Activated CD4-positive, alpha-beta T cell treated with anti-CD3 and anti-CD28 coated beads, Interleukin-2, amount 10 ng/mL, durations not matched to agents 7 days and 5 days (primary cell): ENCODE measurements at regions not wholly inside any gene's neighbourhood (a gene's known extent, or its start where the extent isn't known, plus 50 kb on each side); places are given as distances from the start of the nearest gene placed in this dataset.
"Not testable (repeated sequence)": the region's sequence is repeated elsewhere in the genome, so short reads cannot be mapped to it uniquely, and the experiment has no call there.

Source experiments
- CTCF ChIA-PET: fragments of 350-600 bp; sonication (Branson Sonifier 250); formaldehyde crosslinking; loops from one replicate; lab custom pipeline; 2021; ENCODE audit warnings: antibody characterized with exemption; lab: Charles Lee
- POLR2A ChIA-PET: fragments of 350-600 bp; sonication (Branson Sonifier 250); formaldehyde crosslinking; loops from one replicate; lab custom pipeline; 2021; ENCODE audit warnings: antibody characterized with exemption; lab: Charles Lee
- DNase-seq: peaks from one replicate; pipeline ENCODE4 v3.0.0-alpha.2; 2020
- H3K27ac Mint-ChIP-seq: one replicate; pipeline ENCODE4 v1.8.0; 2021; ENCODE audit warnings: mild to moderate bottlenecking, moderate library complexity, mixed read lengths
- H3K27me3 Mint-ChIP-seq: one replicate; pipeline ENCODE4 v1.8.0; 2021; ENCODE audit warnings: mixed read lengths
- H3K36me3 Mint-ChIP-seq: one replicate; pipeline ENCODE4 v1.8.0; 2021; ENCODE audit warnings: low read depth, mixed read lengths
- H3K4me1 Mint-ChIP-seq: one replicate; pipeline ENCODE4 v1.8.0; 2021; ENCODE audit warnings: mixed read lengths
- H3K4me3 Mint-ChIP-seq: one replicate; pipeline ENCODE4 v1.8.0; 2021; ENCODE audit warnings: mild to moderate bottlenecking, moderate library complexity, mixed read lengths
- H3K9me3 Mint-ChIP-seq: one replicate; pipeline ENCODE4 v1.8.0; 2021; ENCODE audit warnings: mixed read lengths

DNA sequence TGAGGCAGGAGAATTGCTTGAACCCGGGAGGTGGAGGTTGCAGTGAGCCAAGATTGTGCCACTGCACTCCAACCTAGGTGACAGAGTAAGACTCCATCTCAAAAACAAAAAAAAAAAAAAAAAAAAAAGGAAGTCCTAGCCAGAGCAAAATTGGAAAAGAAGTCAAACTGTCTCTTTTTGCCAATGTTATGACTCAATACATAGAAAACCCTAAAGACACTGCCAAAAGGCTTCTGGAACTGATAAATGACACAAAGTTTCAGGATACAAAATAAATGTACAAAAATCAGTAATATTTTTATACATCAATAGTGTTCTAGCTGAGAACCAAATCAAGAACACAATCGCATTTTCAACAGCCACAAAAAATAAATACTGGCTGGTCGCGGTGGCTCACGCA is 82.5 kb upstream of the COL8A1 start:
- H3K36me3 Mint-ChIP-seq, POLR2A ChIA-PET, DNase-seq, CTCF ChIA-PET, H3K27ac Mint-ChIP-seq, H3K9me3 Mint-ChIP-seq, H3K4me1 Mint-ChIP-seq, H3K27me3 Mint-ChIP-seq, H3K4me3 Mint-ChIP-seq: not testable (repeated sequence)

DNA sequence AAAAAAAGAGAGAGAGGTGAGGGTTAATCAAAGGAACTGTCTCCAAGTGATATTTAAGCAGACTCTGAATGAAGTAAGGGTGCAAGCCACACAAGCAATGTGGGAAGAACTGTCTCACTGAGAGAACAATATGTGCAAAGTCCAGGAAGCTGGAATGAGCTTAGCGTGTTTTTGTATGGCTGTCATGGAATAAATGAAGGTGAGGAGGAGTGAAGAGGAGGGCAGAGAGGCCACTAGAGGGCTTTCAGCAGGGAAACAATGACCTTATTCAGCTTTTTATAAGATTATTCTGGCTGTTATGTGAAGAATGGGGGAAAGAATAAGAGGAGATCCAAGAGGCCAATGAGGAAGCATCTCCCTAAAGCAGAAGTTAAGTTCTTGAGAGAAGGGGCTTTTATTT is 86.9 kb upstream of the COL8A1 start:
- peaks cover 3% of the 10 kb centered on the region for H3K9me3 Mint-ChIP-seq
- no peaks in the 10 kb centered on the region for H3K27me3 Mint-ChIP-seq
- ChIA-PET POLR2A (no interaction called here), CTCF (no interaction called here)
- H3K4me3 Mint-ChIP-seq = no peak overlapping the region
- H3K4me1 Mint-ChIP-seq = no peaks in the 10 kb centered on the region
- H3K36me3 Mint-ChIP-seq = no peaks in the 10 kb centered on the region
- no peak for DNase-seq
- no peak overlapping the region for H3K27ac Mint-ChIP-seq

DNA sequence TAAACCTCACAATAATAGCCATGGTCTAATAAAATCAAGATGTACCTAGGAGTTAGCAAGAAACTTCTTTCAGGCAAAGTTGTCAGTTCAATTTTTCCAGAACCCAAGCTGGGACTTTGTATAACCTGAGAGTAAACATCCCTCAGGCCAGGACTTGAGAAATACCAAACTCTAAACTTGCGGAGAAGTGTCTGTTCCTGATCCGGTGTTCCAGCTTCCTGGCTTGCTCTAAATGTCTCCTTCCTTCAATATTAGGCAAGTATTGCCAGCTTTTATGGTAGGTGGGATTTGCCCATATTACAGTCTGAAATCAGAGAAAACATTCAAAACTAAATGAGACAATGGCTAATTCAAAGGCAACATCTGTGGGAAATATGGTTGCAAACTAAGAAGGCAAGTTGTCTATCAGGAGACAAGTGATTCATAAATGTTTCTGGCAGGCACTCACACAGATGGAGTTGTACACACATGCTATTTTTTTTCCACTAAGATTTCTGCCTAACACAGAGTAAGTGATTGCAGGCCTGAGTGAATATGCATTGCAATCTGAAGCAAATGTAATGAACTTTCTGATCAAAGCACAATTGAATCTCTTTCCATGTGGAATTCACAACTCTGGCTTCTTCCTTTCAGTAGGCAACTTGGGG is 88.3 kb upstream of the COL8A1 start:
- peaks cover 3% of the 10 kb centered on the region for H3K9me3 Mint-ChIP-seq
- DNase-seq = no peak
- ChIA-PET CTCF (no interaction called here), POLR2A (no interaction called here)
- no peaks in the 10 kb centered on the region for H3K27me3 Mint-ChIP-seq
- H3K4me1 Mint-ChIP-seq = no peaks in the 10 kb centered on the region
- H3K4me3 Mint-ChIP-seq = no peak overlapping the region
- H3K36me3 Mint-ChIP-seq = no peaks in the 10 kb centered on the region
- no peak overlapping the region for H3K27ac Mint-ChIP-seq

DNA sequence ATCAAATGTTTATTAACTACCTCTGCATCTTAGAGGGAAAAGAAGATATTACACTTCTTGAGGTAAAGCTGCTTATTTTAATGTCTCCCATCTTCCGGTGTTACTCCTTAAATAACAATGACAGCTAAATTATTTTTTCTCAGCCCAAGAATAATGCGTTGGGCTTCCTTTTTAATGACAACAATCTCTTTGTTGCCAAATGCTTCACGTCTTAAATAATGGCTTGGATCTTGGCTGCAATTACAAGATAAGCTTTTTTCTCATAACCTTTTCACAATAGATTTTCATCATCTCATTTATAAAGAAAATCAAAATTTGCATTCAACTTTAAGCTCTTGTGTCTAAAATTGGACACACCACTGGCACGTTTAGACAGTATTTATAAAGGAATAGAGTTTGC is 89.2 kb upstream of the COL8A1 start:
- Mint-ChIP-seq H3K27ac (no peak overlapping the region), H3K27me3 (no peaks in the 10 kb centered on the region), H3K36me3 (no peaks in the 10 kb centered on the region), H3K4me3 (no peak overlapping the region), H3K9me3 (no peaks in the 10 kb centered on the region), H3K4me1 (no peaks in the 10 kb centered on the region)
- CTCF ChIA-PET = no interaction called here
- no peak for DNase-seq
- POLR2A ChIA-PET = no interaction called here

DNA sequence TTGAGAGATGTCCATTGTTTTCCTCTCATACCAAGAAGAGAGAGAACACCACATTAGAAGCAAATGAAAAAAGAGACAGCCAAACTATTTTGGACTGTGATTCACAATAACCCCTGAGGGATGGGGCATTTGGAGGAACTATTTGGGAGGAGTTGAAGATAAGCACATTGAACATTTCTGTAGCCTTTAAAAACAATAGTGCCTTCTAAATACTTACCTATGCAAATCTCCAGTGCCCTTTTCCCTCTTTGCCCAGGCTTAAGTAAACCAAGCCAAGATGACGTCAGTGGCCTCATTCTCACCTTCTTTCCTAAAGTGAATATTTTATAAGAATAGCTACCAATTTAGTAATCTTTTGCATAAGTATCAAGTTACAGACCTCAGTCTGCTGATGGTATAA is 89.7 kb upstream of the COL8A1 start:
- Mint-ChIP-seq H3K27ac (no peak overlapping the region), H3K4me1 (no peaks in the 10 kb centered on the region), H3K36me3 (no peaks in the 10 kb centered on the region), H3K27me3 (no peaks in the 10 kb centered on the region), H3K9me3 (no peaks in the 10 kb centered on the region), H3K4me3 (no peak overlapping the region)
- no peak for DNase-seq
- CTCF ChIA-PET = no interaction called here
- POLR2A ChIA-PET = no interaction called here

DNA sequence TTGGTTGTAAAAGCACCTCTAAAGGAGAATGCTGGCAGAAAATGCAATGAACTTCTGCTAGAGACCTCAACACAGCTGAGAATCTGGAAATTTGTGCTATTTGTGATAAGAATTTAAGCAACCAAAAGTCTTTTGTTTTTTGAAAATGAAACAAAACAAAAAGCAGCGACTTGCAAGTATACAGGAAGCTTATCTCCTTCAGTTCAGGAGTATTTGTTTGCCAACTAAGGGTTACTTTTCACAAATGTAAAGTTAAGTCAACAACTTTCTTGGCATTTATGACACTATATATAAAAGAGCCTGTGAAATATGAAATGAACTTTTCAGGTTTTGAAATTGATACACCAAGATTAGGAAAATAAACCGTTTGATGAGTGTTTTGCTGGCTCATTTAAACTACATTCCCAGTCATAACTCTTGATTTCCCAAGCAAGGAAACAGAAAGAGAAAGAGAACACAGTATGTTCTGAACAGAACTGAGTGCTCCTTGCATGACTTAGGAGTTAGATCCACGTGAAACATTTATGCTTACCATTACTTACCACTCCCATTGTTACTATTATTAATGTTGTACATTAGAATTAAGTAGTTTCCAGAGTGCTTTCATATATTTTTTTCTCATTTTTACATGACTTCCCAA is 92.3 kb upstream of the COL8A1 start:
- no peak overlapping the region for H3K27ac Mint-ChIP-seq
- no peaks in the 10 kb centered on the region for H3K36me3 Mint-ChIP-seq
- no peaks in the 10 kb centered on the region for H3K27me3 Mint-ChIP-seq
- ChIA-PET POLR2A (no interaction called here), CTCF (interaction anchor here (1.2 kb wide), 1 partner anchor 14 kb away, joined by 3 read pairs; no protein-coding TSS in a partner anchor)
- peaks cover 8% of the 10 kb centered on the region for H3K4me1 Mint-ChIP-seq
- peaks cover 7% of the 10 kb centered on the region for H3K9me3 Mint-ChIP-seq
- H3K4me3 Mint-ChIP-seq = no peak overlapping the region
- DNase-seq = no peak

DNA sequence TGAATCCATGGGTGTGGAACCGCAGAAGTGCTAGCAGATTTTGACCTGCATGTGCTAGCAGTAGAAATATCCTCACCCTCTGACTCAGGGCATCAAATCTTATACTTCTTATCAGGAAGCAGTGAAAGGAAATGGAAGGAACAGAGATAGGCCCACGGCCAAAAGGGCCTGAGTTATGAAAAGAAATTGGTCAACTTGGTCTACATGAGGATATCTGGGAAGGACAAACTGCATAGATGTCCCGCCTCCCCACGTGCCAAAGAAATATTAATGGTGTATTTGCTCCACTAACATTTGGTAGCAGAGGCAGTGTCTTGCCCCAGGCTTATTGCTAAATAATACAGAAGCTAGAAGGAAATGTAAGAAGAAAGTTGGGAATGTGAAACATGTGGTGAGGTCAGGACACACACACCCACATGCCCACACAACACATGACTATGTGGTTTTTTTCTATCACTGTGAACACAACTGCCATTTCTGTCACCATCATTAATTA is 93.6 kb upstream of the COL8A1 start:
- Mint-ChIP-seq H3K36me3 (no peaks in the 10 kb centered on the region), H3K4me1 (peaks cover 8% of the 10 kb centered on the region), H3K4me3 (no peak overlapping the region), H3K9me3 (peaks cover 7% of the 10 kb centered on the region), H3K27me3 (no peaks in the 10 kb centered on the region), H3K27ac (no peak overlapping the region)
- DNase-seq = no peak
- ChIA-PET CTCF (no interaction called here), POLR2A (no interaction called here)

DNA sequence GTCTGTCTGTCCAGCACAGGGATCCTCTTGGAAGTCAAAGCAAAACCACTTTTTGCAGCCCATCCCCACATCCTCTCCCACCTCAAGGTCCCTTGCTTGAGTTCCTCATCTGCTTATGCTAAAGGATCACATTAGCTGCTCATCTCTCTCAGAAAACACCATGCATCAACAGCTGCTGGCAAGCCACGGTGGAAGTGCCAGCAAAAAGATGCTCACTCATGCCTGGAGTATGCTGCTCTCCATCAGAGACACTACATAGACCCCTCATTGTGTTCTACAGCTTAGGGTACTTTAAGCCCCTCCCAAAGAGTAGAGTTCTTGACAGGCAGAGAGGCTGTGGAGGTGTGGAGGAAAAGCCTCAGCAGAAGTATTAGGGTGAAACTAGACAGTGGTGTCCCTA is 94.6 kb upstream of the COL8A1 start:
- Mint-ChIP-seq H3K4me3 (no peak overlapping the region), H3K36me3 (no peaks in the 10 kb centered on the region), H3K27ac (no peak overlapping the region), H3K9me3 (peaks cover 7% of the 10 kb centered on the region), H3K27me3 (no peaks in the 10 kb centered on the region), H3K4me1 (peaks cover 8% of the 10 kb centered on the region)
- POLR2A ChIA-PET = no interaction called here
- CTCF ChIA-PET = no interaction called here
- DNase-seq = no peak

DNA sequence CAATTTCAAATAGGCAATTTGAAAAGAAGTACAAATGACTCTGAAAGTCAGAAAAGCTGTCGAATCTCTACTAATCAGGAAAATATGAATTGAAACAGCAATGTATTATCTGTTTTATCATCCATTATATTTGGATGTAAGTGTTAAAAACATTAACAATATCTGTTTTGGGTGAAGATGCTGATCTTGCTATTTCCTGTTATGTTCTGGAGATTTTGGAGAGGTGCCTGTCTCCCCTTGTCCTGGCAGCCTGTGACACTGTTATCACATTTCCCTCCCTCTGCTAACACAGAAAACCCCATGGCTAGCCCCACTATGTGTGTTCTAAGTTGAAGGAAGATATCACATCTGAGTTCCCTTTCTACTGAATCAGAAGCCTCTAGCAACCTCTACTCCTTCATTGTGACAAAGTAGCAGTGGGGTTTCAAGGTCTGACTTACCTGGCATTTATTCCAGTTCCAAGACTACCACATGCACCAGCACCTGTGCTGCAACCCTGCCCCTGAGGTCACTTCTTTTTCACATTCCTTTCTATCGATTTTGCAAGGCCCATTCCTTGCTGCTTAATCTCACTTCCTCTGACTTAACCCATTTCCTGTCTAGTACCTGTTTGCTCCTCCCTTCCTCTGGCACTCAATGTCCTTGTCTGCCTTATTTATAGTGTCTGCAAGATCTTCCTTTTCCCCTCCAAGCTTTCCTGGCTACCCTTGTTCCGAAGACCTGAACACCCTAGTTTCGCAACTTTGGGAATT is 95.5 kb upstream of the COL8A1 start:
- H3K4me1 Mint-ChIP-seq = peaks cover 8% of the 10 kb centered on the region
- ChIA-PET CTCF (no interaction called here), POLR2A (no interaction called here)
- no peaks in the 10 kb centered on the region for H3K36me3 Mint-ChIP-seq
- H3K9me3 Mint-ChIP-seq = peaks cover 7% of the 10 kb centered on the region
- DNase-seq = no peak
- peak overlapping the region; percentile 15 for H3K27ac Mint-ChIP-seq
- H3K4me3 Mint-ChIP-seq = no peak overlapping the region
- H3K27me3 Mint-ChIP-seq = no peaks in the 10 kb centered on the region

DNA sequence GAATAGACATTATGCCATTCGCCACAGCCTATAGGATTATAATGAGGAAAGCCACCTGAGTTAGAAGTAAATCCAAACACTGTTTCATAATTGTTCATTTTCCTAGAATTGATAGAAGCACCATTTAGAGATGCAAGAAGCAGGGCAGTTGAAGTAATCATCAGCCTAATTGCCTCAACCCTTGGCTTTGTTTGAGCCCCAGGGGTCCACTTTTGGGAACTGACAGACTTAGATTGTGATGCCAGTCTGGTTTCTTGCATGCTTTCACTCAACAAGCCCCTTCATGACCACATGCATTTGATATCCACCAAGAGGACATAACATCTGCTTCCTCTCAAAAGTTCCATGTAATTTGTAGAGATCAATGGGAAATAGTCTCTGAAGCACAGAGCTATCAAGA is 97.2 kb upstream of the COL8A1 start:
- Mint-ChIP-seq H3K36me3 (no peaks in the 10 kb centered on the region), H3K9me3 (peaks cover 7% of the 10 kb centered on the region)

DNA sequence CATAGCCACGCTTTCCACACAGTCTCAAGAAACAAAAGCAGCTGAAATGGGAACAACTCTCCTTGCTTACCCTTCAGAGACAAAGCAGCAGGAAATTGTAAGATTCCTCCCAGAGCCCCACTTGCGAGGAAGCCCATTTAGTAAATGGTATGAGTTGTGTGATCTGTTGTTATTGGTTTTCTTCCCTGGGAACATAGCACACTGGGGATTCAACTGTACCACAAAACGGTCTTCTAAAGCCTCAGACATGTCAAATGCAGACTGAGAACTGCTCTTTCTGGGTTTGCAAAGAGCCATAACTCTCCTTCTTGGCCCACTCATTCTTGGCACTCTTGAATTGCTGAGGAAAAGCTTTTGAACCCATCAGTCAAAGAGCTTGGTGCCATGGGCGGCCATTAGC is 101.0 kb upstream of the COL8A1 start:
- DNase-seq = no peak
- no peaks in the 10 kb centered on the region for H3K4me1 Mint-ChIP-seq
- no peaks in the 10 kb centered on the region for H3K9me3 Mint-ChIP-seq

More for the DNA sequence above, 97.2 kb upstream of the COL8A1 start:
- Mint-ChIP-seq H3K27ac (no peak overlapping the region), H3K4me1 (peaks cover 8% of the 10 kb centered on the region), H3K4me3 (no peak overlapping the region), H3K27me3 (no peaks in the 10 kb centered on the region)
- CTCF ChIA-PET = no interaction called here
- POLR2A ChIA-PET = no interaction called here
- no peak for DNase-seq

DNA sequence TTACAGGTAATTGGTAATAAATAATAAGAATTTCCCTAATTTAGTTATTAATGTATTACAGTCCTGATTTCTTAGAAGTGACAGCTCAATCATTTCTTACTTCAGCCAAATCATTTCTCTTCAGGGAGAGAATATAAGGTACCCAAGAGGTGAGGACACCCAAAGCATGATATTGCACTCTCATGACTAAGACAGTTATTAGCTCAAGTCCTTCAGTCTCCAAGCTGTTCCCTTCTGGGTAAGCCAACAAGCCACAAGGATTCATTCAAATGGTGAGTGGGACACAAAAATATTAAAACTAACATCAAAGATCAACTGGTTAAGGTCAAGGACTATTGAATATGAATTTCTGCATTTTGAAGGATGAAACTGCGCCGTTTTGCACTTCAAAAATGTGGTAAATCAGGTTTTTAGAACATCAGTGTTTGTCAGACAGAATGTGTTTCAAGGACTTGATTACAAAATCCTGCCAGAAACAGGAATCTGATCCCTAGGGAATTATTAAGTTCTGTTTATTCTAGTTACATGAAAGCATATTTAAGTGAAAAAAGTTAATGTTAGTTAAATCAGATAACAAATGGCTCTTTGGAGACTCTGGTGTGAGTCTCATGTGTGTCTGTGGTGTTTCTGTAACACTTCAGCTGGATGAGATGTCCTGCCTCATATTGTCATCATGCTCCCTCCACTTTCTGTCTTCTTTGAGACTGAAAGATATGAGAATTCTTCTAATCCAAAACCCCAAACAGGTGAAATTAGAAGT is 101.7 kb upstream of the COL8A1 start:
- peaks cover 1% of the 10 kb centered on the region for H3K27me3 Mint-ChIP-seq

More for the DNA sequence above, 101.0 kb upstream of the COL8A1 start:
- Mint-ChIP-seq H3K27me3 (peaks cover under 1% of the 10 kb centered on the region), H3K4me3 (no peak overlapping the region), H3K36me3 (no peaks in the 10 kb centered on the region), H3K27ac (no peak overlapping the region)
- ChIA-PET POLR2A (no interaction called here), CTCF (no interaction called here)

More for the DNA sequence above, 101.7 kb upstream of the COL8A1 start:
- H3K9me3 Mint-ChIP-seq = no peaks in the 10 kb centered on the region
- DNase-seq = no peak
- ChIA-PET CTCF (no interaction called here), POLR2A (no interaction called here)
- no peaks in the 10 kb centered on the region for H3K4me1 Mint-ChIP-seq
- H3K4me3 Mint-ChIP-seq = no peak overlapping the region
- no peaks in the 10 kb centered on the region for H3K36me3 Mint-ChIP-seq
- H3K27ac Mint-ChIP-seq = no peak overlapping the region
